GM23248 (cell line): ENCODE measurements at regions not wholly inside any gene's neighbourhood (a gene's known extent, or its start where the extent isn't known, plus 50 kb on each side); places are given as distances from the start of the nearest gene placed in this dataset.

Source experiments
- EZH2 ChIP-seq: fragments of 200-600 bp; sonication (generic); IDR thresholded peaks from 2 replicates; pipeline ENCODE4 v1.6.1; 2018; ENCODE audit warnings: antibody characterized with exemption, mild to moderate bottlenecking; ENCODE audit not compliant: insufficient read depth, poor library complexity, severe bottlenecking
- EZH2phosphoT487 ChIP-seq: fragments of 200-600 bp; sonication (generic); IDR thresholded peaks from 2 replicates; pipeline ENCODE4 v1.6.1; 2018; ENCODE audit warnings: antibody characterized with exemption, moderate library complexity, mild to moderate bottlenecking, low read depth; ENCODE audit not compliant: insufficient read depth

DNA sequence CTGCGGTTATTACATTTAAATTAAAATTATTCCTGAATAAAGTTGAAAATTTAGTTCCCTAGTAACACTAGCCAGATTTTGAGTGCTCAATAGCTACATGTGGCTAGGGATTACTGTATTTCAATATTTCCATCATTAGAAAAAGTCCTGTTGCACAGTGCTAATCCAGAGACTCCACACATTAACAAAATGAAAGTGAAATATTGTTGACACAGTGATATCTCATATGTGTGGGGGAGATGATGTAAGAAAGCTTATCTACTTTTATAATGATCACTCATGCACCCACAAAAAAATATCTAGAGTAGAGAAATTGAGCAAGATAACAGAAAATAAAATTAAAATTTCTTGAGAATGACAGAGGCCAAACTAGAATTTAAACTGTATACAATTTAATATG, 74.9 kb downstream of the MAGEB10 start:
- TF ChIP-seq EZH2 (no peak), EZH2phosphoT487 (no peak)
